Gastrocnemius medialis (tissue), 4 donors: ENCODE measurements at regions not wholly inside any gene's neighbourhood (a gene's known extent, or its start where the extent isn't known, plus 50 kb on each side); places are given as distances from the start of the nearest gene placed in this dataset.
"Not testable (repeated sequence)": the region's sequence is repeated elsewhere in the genome, so short reads cannot be mapped to it uniquely, and the experiment has no call there.

ENCODE experiments used
- POLR2A ChIP-seq, 2 donors: fragments of 450-650 bp; IDR thresholded peaks; one replicate each; pipeline ENCODE4 v1.6.1; 2017; ENCODE audit warnings: antibody characterized with exemption in 2 of 2, mild to moderate bottlenecking in 2 of 2, moderate library complexity in 2 of 2
- TF ChIP-seq, protein P1 (sequence below), 5 experiments: fragments of 450-650 bp in 3 of 5; fragments of 200-600 bp in 2 of 5; sonication (generic) in 2 of 5; IDR thresholded peaks in 4 of 5; conservative IDR thresholded peaks in 1 of 5; 1 replicate in 4 of 5; 2 replicates in 1 of 5; pipeline ENCODE4 v1.5.1; 2016 to 2019; ENCODE audit warnings: antibody characterized with exemption in 5 of 5, mild to moderate bottlenecking in 3 of 5, moderate library complexity in 3 of 5

DNA sequence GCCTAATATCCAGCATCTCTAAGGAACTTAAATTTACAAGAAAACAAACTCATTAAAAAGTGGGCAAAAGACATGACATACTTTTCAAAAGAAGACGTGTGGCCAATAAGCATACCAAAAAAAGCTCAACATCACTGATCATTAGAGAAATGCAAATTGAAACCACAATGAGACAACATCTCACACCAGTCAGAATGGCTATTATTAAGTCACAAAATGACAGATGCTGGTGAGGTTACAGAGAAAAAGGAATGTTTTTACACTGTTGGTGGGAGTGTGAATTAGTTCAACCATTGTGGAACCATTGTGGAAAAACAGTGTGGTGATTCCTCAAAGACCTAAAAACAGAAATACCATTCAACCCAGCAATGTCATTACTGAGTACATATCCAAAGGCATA, 83.5 kb upstream of the RBMS1 start:
- TF ChIP-seq, protein P1, sequence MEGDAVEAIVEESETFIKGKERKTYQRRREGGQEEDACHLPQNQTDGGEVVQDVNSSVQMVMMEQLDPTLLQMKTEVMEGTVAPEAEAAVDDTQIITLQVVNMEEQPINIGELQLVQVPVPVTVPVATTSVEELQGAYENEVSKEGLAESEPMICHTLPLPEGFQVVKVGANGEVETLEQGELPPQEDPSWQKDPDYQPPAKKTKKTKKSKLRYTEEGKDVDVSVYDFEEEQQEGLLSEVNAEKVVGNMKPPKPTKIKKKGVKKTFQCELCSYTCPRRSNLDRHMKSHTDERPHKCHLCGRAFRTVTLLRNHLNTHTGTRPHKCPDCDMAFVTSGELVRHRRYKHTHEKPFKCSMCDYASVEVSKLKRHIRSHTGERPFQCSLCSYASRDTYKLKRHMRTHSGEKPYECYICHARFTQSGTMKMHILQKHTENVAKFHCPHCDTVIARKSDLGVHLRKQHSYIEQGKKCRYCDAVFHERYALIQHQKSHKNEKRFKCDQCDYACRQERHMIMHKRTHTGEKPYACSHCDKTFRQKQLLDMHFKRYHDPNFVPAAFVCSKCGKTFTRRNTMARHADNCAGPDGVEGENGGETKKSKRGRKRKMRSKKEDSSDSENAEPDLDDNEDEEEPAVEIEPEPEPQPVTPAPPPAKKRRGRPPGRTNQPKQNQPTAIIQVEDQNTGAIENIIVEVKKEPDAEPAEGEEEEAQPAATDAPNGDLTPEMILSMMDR (IDR thresholded peaks at IDR 0.05 in 4 of 5, conservative IDR thresholded peaks at IDR 0.05 in 1 of 5): not testable (repeated sequence)
- not testable (repeated sequence) for TF ChIP-seq POLR2A (IDR thresholded peaks at IDR 0.05)
